Activated naive CD8-positive, alpha-beta T cell treated with anti-CD3 and anti-CD28 coated beads, Interleukin-2, amount 50 U/mL, for 24 hours (primary cell): ENCODE measurements at regions not wholly inside any gene's neighbourhood (a gene's known extent, or its start where the extent isn't known, plus 50 kb on each side); places are given as distances from the start of the nearest gene placed in this dataset.

ENCODE experiments used
- ATAC-seq: fragments of 150-1000 bp; cut with Tn5 transposase; one replicate; pipeline ENCODE4 v1.10.0; 2021
- DNase-seq: peaks from one replicate; pipeline ENCODE4 v3.0.0; 2021
- H3K27ac Mint-ChIP-seq: one replicate; pipeline ENCODE4 v1.8.0; 2021; ENCODE audit warnings: mild to moderate bottlenecking, mixed read lengths
- H3K27me3 Mint-ChIP-seq: one replicate; pipeline ENCODE4 v1.8.0; 2021; ENCODE audit warnings: mixed read lengths
- H3K36me3 Mint-ChIP-seq: one replicate; pipeline ENCODE4 v1.8.0; 2021; ENCODE audit warnings: low read depth, mixed read lengths
- H3K4me1 Mint-ChIP-seq: one replicate; pipeline ENCODE4 v1.8.0; 2021; ENCODE audit warnings: mixed read lengths
- H3K4me3 Mint-ChIP-seq: one replicate; pipeline ENCODE4 v1.8.0; 2021; ENCODE audit warnings: mild to moderate bottlenecking, moderate library complexity, mixed read lengths
- H3K9me3 Mint-ChIP-seq: one replicate; pipeline ENCODE4 v1.8.0; 2021; ENCODE audit warnings: mixed read lengths

DNA sequence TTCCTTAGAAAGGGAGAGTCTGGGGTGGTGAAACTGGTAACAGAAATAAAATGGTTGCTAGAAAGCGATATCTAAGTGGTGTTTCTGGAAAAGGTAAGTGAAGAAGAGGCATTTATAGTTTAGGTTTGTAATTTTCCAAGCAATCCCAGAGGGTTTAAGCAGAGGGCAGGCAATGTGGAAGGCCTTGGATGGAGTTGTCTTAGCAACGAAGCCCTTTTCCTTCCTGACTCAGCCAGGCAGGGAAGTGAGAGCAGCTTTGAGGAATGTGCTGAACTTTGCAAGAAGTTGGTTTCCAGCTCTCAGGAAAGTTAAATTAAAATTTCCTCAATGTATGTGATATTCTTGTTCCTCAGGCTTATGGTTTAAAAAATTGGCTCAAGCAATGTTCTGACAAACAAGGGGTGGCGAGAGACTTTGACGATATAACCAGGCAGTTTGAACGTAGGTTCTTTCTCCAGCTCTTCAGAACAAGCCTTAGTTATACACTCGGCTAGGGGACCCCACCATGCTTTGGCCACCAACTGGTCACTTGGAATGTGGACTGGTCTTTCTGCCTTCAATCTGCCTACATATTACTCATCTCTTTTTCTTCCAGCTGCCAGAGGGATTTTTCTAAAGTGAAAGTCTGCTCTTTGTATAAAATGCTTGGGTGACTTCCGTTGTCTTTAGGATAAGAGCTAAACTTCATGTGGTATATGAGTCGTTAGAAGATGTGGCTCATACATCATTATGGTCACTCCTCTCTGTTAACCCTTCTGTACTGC is 66.9 kb upstream of the SLC25A13 start:
- ATAC-seq (no peak), DNase-seq (no peak)
- Mint-ChIP-seq H3K4me1 (no peaks in the 10 kb centered on the region), H3K27me3 (peaks cover 8% of the 10 kb centered on the region), H3K36me3 (no peaks in the 10 kb centered on the region), H3K9me3 (no peaks in the 10 kb centered on the region), H3K4me3 (no peak overlapping the region), H3K27ac (no peak overlapping the region)

- ATAC-seq (no peak), DNase-seq (no peak)
- no peaks in the 10 kb centered on the region for H3K9me3 Mint-ChIP-seq
- peaks cover 8% of the 10 kb centered on the region for H3K27me3 Mint-ChIP-seq
- no peak overlapping the region for H3K27ac Mint-ChIP-seq
- no peak overlapping the region for H3K4me3 Mint-ChIP-seq
- H3K4me1 Mint-ChIP-seq = no peaks in the 10 kb centered on the region
- no peaks in the 10 kb centered on the region for H3K36me3 Mint-ChIP-seq
Observed at GRCh38 chr7:96388166-96388565, 66.3 kb upstream of the SLC25A13 start.

DNA sequence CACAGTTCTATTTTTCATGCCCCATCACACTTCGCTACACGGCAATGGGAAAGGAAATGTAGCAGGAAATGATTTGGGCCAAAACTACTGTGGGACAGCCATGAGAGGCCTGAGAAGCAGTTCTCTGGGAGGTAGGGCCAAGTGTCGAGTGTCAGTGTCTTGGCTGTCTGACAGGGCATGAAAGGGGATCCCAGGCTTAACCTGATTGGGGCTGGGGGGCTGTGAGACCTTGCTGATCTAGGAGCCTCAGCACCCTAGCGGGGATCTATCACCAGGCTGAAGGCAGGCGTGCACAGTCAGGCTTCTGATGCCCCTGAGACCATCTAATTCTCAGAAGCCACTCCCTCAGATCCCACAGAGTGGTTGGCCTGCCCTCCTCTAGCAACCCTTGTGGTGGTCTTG is 58.2 kb upstream of the SLC25A13 start:
- no peak overlapping the region for H3K27ac Mint-ChIP-seq
- H3K4me1 Mint-ChIP-seq = no peaks in the 10 kb centered on the region
- ATAC-seq = no peak

GRCh38 chr7:96377399-96377798 is 55.5 kb upstream of the SLC25A13 start:
- Mint-ChIP-seq H3K9me3 (no peaks in the 10 kb centered on the region), H3K36me3 (no peaks in the 10 kb centered on the region), H3K27me3 (peaks cover 6% of the 10 kb centered on the region), H3K4me3 (no peak overlapping the region), H3K27ac (no peak overlapping the region), H3K4me1 (no peaks in the 10 kb centered on the region)
- ATAC-seq = no peak
- no peak for DNase-seq

More for the DNA sequence above, 58.2 kb upstream of the SLC25A13 start:
- no peak overlapping the region for H3K4me3 Mint-ChIP-seq
- H3K27me3 Mint-ChIP-seq = peaks cover 4% of the 10 kb centered on the region
- no peaks in the 10 kb centered on the region for H3K36me3 Mint-ChIP-seq
- DNase-seq = no peak
- H3K9me3 Mint-ChIP-seq = no peaks in the 10 kb centered on the region
